OCI-LY1 (cell line): ENCODE measurements at regions not wholly inside any gene's neighbourhood (a gene's known extent, or its start where the extent isn't known, plus 50 kb on each side); places are given as distances from the start of the nearest gene placed in this dataset.

ENCODE experiments used
- H2AFZ ChIP-seq: fragments of 200-600 bp; sonication (generic), shearing (Covaris generic); 2 replicates; pipeline ENCODE4 v1.6.0; 2014; ENCODE audit warnings: antibody characterized with exemption, mild to moderate bottlenecking, low read length
- H3F3A ChIP-seq: fragments of 200-600 bp; sonication (generic), shearing (Covaris generic); 2 replicates; pipeline ENCODE4 v1.6.0; 2014; ENCODE audit warnings: mild to moderate bottlenecking, antibody characterized with exemption, low read length, moderate library complexity; ENCODE audit not compliant: insufficient read depth
- H3K27ac ChIP-seq: fragments of 200-600 bp; sonication (generic); 2 replicates; pipeline ENCODE4 v1.5.1; 2014; ENCODE audit warnings: low read length, mixed run types, mild to moderate bottlenecking, low read depth; ENCODE audit not compliant: poor library complexity, severe bottlenecking
- H3K27me3 ChIP-seq: fragments of 200-600 bp; sonication (generic); 2 replicates; pipeline ENCODE4 v1.6.0; 2014; ENCODE audit warnings: antibody characterized with exemption, mild to moderate bottlenecking, low read length, moderate library complexity; ENCODE audit not compliant: insufficient read depth
- H3K36me3 ChIP-seq: fragments of 200-600 bp; sonication (generic); 2 replicates; pipeline ENCODE4 v1.6.1; 2014; ENCODE audit warnings: mild to moderate bottlenecking, antibody characterized with exemption, low read length, moderate library complexity, mixed read lengths; ENCODE audit not compliant: insufficient read depth
- H3K4me1 ChIP-seq: fragments of 200-600 bp; sonication (generic); 2 replicates; pipeline ENCODE4 v1.5.1; 2014; ENCODE audit warnings: mild to moderate bottlenecking, low read length, moderate library complexity; ENCODE audit not compliant: insufficient read depth, severe bottlenecking
- H3K4me2 ChIP-seq: fragments of 200-600 bp; sonication (generic), shearing (Covaris generic); 2 replicates; pipeline ENCODE4 v1.6.1; 2014; ENCODE audit warnings: low read length
- H3K4me3 ChIP-seq: fragments of 200-600 bp; sonication (generic); 2 replicates; pipeline ENCODE4 v1.5.1; 2014; ENCODE audit warnings: low read length, low read depth, mild to moderate bottlenecking, mixed read lengths; ENCODE audit not compliant: poor library complexity, severe bottlenecking
- H3K79me2 ChIP-seq: fragments of 200-600 bp; shearing (Covaris generic); 2 replicates; pipeline ENCODE4 v1.6.1; 2016; ENCODE audit warnings: mixed run types, low read length, mixed read lengths; ENCODE audit not compliant: insufficient read depth
- H3K9ac ChIP-seq: fragments of 200-600 bp; sonication (generic), shearing (Covaris generic); 2 replicates; pipeline ENCODE4 v1.6.1; 2014; ENCODE audit warnings: mild to moderate bottlenecking, low read length, mixed read lengths
- H3K9me2 ChIP-seq: fragments of 200-600 bp; sonication (generic), shearing (Covaris generic); 2 replicates; pipeline ENCODE4 v1.6.1; 2014; ENCODE audit warnings: low read depth, mild to moderate bottlenecking, low read length, mixed read lengths
- H3K9me3 ChIP-seq: fragments of 200-600 bp; shearing (Covaris generic); 2 replicates; pipeline ENCODE4 v1.6.1; 2014; ENCODE audit warnings: low read length, mixed read lengths
- H4K20me1 ChIP-seq: fragments of 200-600 bp; sonication (generic), shearing (Covaris generic); 2 replicates; pipeline ENCODE4 v1.6.0; 2016; ENCODE audit warnings: mild to moderate bottlenecking, low read length; ENCODE audit not compliant: insufficient read depth
- CTCF ChIP-seq: fragments of 200-600 bp; sonication (generic), shearing (Covaris generic); IDR thresholded peaks from 2 replicates; pipeline ENCODE4 v1.5.1; 2017; ENCODE audit warnings: mild to moderate bottlenecking, antibody characterized with exemption, low read length, moderate library complexity, mixed read lengths
- EZH2 ChIP-seq: fragments of 200-600 bp; sonication (generic), shearing (Covaris generic); IDR thresholded peaks from 2 replicates; pipeline ENCODE4 v1.8.0; 2017; ENCODE audit warnings: borderline replicate concordance, mixed run types, mild to moderate bottlenecking, antibody characterized with exemption, low read length, moderate library complexity, mixed read lengths

- H3K79me2 ChIP-seq = no peaks in the 10 kb centered on the region
Measured at GRCh38 chr1:168443356-168443755, 100.4 kb downstream of the XCL2 start.

DNA sequence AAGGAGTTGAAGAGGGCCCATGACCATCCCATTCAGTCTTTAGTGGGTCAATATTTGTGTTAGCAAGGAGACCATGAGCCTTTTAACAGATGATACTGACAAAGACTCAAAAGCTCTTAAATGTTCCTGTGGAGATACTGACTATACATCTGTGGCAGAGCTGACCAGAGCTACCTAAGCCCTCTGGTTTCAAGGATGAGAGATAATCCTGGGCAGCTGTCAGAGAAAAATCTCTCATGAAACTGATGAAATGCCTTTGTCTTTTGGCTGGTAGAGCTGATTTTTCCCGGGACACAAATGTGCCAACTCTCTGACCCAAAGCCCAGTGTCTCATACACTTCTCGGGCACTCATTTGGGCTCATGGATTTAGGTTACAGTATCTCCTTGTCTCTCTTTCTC is 100.9 kb downstream of the XCL2 start:
- no peaks in the 10 kb centered on the region for H3K9me2 ChIP-seq
- no peaks in the 10 kb centered on the region for H3K36me3 ChIP-seq
- no peaks in the 10 kb centered on the region for H3K27me3 ChIP-seq
- H2AFZ ChIP-seq = no peak overlapping the region
- H3K4me3 ChIP-seq = no peak overlapping the region
- H3K4me1 ChIP-seq = no peaks in the 10 kb centered on the region
- TF ChIP-seq CTCF (no peak), EZH2 (no peak)
- no peaks in the 10 kb centered on the region for H3K79me2 ChIP-seq
- H3K4me2 ChIP-seq = no peak overlapping the region
- H4K20me1 ChIP-seq = no peaks in the 10 kb centered on the region
- no peaks in the 10 kb centered on the region for H3K9me3 ChIP-seq
- no peak overlapping the region for H3K27ac ChIP-seq
- no peaks in the 10 kb centered on the region for H3F3A ChIP-seq
- no peak overlapping the region for H3K9ac ChIP-seq

More at GRCh38 chr1:168443356-168443755, 100.4 kb downstream of the XCL2 start:
- no peaks in the 10 kb centered on the region for H3K27me3 ChIP-seq
- H3K9ac ChIP-seq = no peak overlapping the region
- no peak overlapping the region for H3K4me2 ChIP-seq
- no peaks in the 10 kb centered on the region for H3K9me2 ChIP-seq
- H3K4me3 ChIP-seq = no peak overlapping the region
- no peaks in the 10 kb centered on the region for H3F3A ChIP-seq
- H3K9me3 ChIP-seq = no peaks in the 10 kb centered on the region
- no peaks in the 10 kb centered on the region for H3K4me1 ChIP-seq
- no peak overlapping the region for H2AFZ ChIP-seq
- H3K36me3 ChIP-seq = no peaks in the 10 kb centered on the region
- no peaks in the 10 kb centered on the region for H4K20me1 ChIP-seq
- no peak overlapping the region for H3K27ac ChIP-seq
- TF ChIP-seq EZH2 = no peak
- TF ChIP-seq CTCF = no peak

DNA sequence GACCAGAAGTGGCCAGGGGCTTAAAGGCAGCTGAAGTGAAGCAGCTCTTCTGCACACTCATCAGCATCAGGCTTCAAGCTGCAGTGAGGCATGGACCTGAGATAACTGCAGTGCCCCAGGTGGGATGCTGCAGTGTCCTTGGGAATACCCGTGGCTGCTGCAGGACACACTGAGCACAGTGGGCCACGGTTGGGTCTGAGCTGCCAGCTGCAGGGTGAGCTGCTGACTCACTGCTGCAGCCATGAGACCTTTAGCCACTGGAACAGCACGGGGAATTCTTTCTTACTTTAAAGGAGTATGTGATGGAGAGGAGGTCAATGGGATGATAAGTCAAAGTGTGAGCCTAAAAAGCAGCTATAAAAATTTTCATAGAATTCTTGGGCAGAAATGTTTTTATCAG is 102.1 kb downstream of the XCL2 start:
- Histone ChIP-seq H3K9me2 (no peaks in the 10 kb centered on the region), H3K27me3 (no peaks in the 10 kb centered on the region), H3K9me3 (no peaks in the 10 kb centered on the region), H3K9ac (no peak overlapping the region), H3K4me1 (no peaks in the 10 kb centered on the region), H3K4me2 (no peak overlapping the region), H3K36me3 (no peaks in the 10 kb centered on the region), H3F3A (no peaks in the 10 kb centered on the region), H3K79me2 (no peaks in the 10 kb centered on the region), H3K4me3 (no peak overlapping the region), H4K20me1 (no peaks in the 10 kb centered on the region), H2AFZ (no peak overlapping the region), H3K27ac (no peak overlapping the region)
- TF ChIP-seq CTCF (no peak), EZH2 (no peak)
